Osteoblast (primary cell): ENCODE measurements at regions not wholly inside any gene's neighbourhood (a gene's known extent, or its start where the extent isn't known, plus 50 kb on each side); places are given as distances from the start of the nearest gene placed in this dataset.
A peak's percentile ranks its signal among the peaks of the same experiment; 100 is the strongest.

Source experiments
- DNase-seq: peaks from one replicate; pipeline ENCODE4 v3.0.0; 2011; ENCODE audit warnings: low spot score, mixed read lengths; ENCODE audit not compliant: insufficient read length; ENCODE audit errors: missing footprints
- H2AFZ ChIP-seq: 2 replicates; pipeline ENCODE4 v1.6.0; 2011; ENCODE audit warnings: mild to moderate bottlenecking, low read length
- H3K27ac ChIP-seq: 2 replicates; pipeline ENCODE4 v1.5.1; 2011; ENCODE audit warnings: mild to moderate bottlenecking, low read depth, low read length, moderate library complexity
- H3K27me3 ChIP-seq: 2 replicates; pipeline ENCODE4 v1.6.0; 2012; ENCODE audit warnings: mild to moderate bottlenecking, control low read depth, inconsistent platforms, low read length, moderate library complexity; ENCODE audit not compliant: insufficient read depth
- H3K36me3 ChIP-seq: 2 replicates; pipeline ENCODE4 v1.5.1; 2011; ENCODE audit warnings: mild to moderate bottlenecking, low read length, control low read depth, moderate library complexity; ENCODE audit not compliant: insufficient read depth
- H3K4me1 ChIP-seq: 2 replicates; pipeline ENCODE4 v1.5.1; 2011; ENCODE audit warnings: mild to moderate bottlenecking, low read length, control low read depth, moderate library complexity; ENCODE audit not compliant: insufficient read depth
- H3K4me2 ChIP-seq: 2 replicates; pipeline ENCODE4 v1.6.0; 2011; ENCODE audit warnings: mild to moderate bottlenecking, low read length; ENCODE audit not compliant: insufficient read depth
- H3K4me3 ChIP-seq: fragments of 200-600 bp; sonication (generic); 3 replicates; pipeline ENCODE4 v1.5.1; 2012; ENCODE audit warnings: mild to moderate bottlenecking, low read length, inconsistent platforms; ENCODE audit not compliant: insufficient read depth
- H3K79me2 ChIP-seq: 2 replicates; pipeline ENCODE4 v1.6.0; 2012; ENCODE audit warnings: mild to moderate bottlenecking, low read length, control low read depth, inconsistent platforms; ENCODE audit not compliant: insufficient read depth
- H3K9me3 ChIP-seq: 2 replicates; pipeline ENCODE4 v1.5.1; 2011; ENCODE audit warnings: low read depth, low read length, control low read depth
- H4K20me1 ChIP-seq: 2 replicates; pipeline ENCODE4 v1.6.0; 2012; ENCODE audit warnings: mild to moderate bottlenecking, low read length, control low read depth; ENCODE audit not compliant: insufficient read depth
- CTCF ChIP-seq: IDR thresholded peaks from 2 replicates; pipeline ENCODE4 v1.5.1; 2011; ENCODE audit warnings: mild to moderate bottlenecking, low read depth, low read length, moderate library complexity; ENCODE audit errors: extremely low read depth

GRCh38 chr6:147132889-147133288 is 71.3 kb upstream of the STXBP5 start:
- no peak for TF ChIP-seq CTCF
- no peak overlapping the region for H3K4me2 ChIP-seq
- H3K9me3 ChIP-seq = no peaks in the 10 kb centered on the region
- H3K79me2 ChIP-seq = no peaks in the 10 kb centered on the region
- DNase-seq = no peak
- H2AFZ ChIP-seq = no peak overlapping the region
- no peaks in the 10 kb centered on the region for H3K4me1 ChIP-seq
- H4K20me1 ChIP-seq = no peaks in the 10 kb centered on the region
- H3K36me3 ChIP-seq = no peaks in the 10 kb centered on the region
- peak overlapping the region; percentile 10 for H3K27ac ChIP-seq
- H3K27me3 ChIP-seq = no peaks in the 10 kb centered on the region
- H3K4me3 ChIP-seq = no peak overlapping the region

GRCh38 chr6:147133669-147134068 is 70.5 kb upstream of the STXBP5 start:
- TF ChIP-seq CTCF = no peak
- no peak overlapping the region for H3K27ac ChIP-seq
- H3K79me2 ChIP-seq = no peaks in the 10 kb centered on the region
- no peaks in the 10 kb centered on the region for H3K4me1 ChIP-seq
- H3K4me2 ChIP-seq = no peak overlapping the region
- no peaks in the 10 kb centered on the region for H4K20me1 ChIP-seq
- H3K4me3 ChIP-seq = no peak overlapping the region
- H3K9me3 ChIP-seq = no peaks in the 10 kb centered on the region
- no peak for DNase-seq
- no peaks in the 10 kb centered on the region for H3K27me3 ChIP-seq
- no peak overlapping the region for H2AFZ ChIP-seq
- H3K36me3 ChIP-seq = no peaks in the 10 kb centered on the region

GRCh38 chr6:147135211-147135681 is 69.0 kb upstream of the STXBP5 start:
- Histone ChIP-seq H2AFZ (no peak overlapping the region), H3K4me2 (no peak overlapping the region)
- TF ChIP-seq CTCF = no peak

GRCh38 chr6:147136057-147136456 is 68.2 kb upstream of the STXBP5 start:
- no peak overlapping the region for H3K27ac ChIP-seq
- no peaks in the 10 kb centered on the region for H3K79me2 ChIP-seq
- H4K20me1 ChIP-seq = no peaks in the 10 kb centered on the region
- TF ChIP-seq CTCF = no peak
- no peak overlapping the region for H3K4me3 ChIP-seq
- no peaks in the 10 kb centered on the region for H3K27me3 ChIP-seq
- H3K36me3 ChIP-seq = no peaks in the 10 kb centered on the region
- no peak for DNase-seq
- no peak overlapping the region for H2AFZ ChIP-seq
- no peak overlapping the region for H3K4me2 ChIP-seq
- no peaks in the 10 kb centered on the region for H3K4me1 ChIP-seq
- no peaks in the 10 kb centered on the region for H3K9me3 ChIP-seq

More at GRCh38 chr6:147135211-147135681, 69.0 kb upstream of the STXBP5 start:
- no peak for DNase-seq
- Histone ChIP-seq H4K20me1 (no peaks in the 10 kb centered on the region), H3K27ac (no peak overlapping the region), H3K9me3 (no peaks in the 10 kb centered on the region), H3K4me1 (no peaks in the 10 kb centered on the region), H3K4me3 (no peak overlapping the region), H3K36me3 (no peaks in the 10 kb centered on the region), H3K79me2 (no peaks in the 10 kb centered on the region), H3K27me3 (no peaks in the 10 kb centered on the region)
